Tibial nerve (tissue), 3 donors: ENCODE measurements at regions not wholly inside any gene's neighbourhood (a gene's known extent, or its start where the extent isn't known, plus 50 kb on each side); places are given as distances from the start of the nearest gene placed in this dataset.

Source experiments
- CTCF ChIP-seq, 5 experiments: fragments of 200-600 bp in 3 of 5; fragments of 450-650 bp in 2 of 5; sonication (generic) in 3 of 5; IDR thresholded peaks; one replicate each; pipeline ENCODE4 v1.5.1; 2016 to 2019; ENCODE audit warnings: antibody characterized with exemption in 5 of 5, mild to moderate bottlenecking in 3 of 5, moderate library complexity in 2 of 5
- POLR2A ChIP-seq, 2 donors: fragments of 450-650 bp; IDR thresholded peaks; one replicate each; pipeline ENCODE4 v1.6.1; 2017; ENCODE audit warnings: antibody characterized with exemption in 2 of 2, mild to moderate bottlenecking in 2 of 2, moderate library complexity in 2 of 2

DNA sequence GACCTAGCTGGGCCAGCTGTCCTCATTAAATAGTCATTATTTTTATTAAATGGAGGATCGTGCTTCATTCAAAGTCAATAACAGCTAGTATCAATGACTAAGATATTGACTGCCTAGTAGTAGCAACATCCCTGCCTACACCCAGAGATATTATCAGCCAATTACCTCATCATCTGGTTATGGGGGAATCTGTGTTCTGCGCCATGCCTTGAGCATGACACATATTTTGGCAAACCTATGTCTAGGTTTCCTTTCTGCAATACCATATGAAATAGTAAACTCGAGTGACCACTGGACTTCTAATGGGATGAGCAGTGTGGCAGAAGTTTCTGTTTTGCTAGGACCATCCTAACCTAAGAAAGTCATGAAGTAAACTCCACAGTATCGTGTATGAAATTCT lies 50.0 kb upstream of the AADAT start:
- TF ChIP-seq CTCF (IDR thresholded peaks at IDR 0.05) (no peak), POLR2A (IDR thresholded peaks at IDR 0.05) (no peak)
